Amniotic stem cell (primary cell): ENCODE measurements at regions not wholly inside any gene's neighbourhood (a gene's known extent, or its start where the extent isn't known, plus 50 kb on each side); places are given as distances from the start of the nearest gene placed in this dataset.
A peak's percentile ranks its signal among the peaks of the same experiment; 100 is the strongest.

Source experiments
- DNase-seq: peaks from one replicate; lab custom pipeline; 2025; lab: John Stamatoyannopoulos, UW

GRCh38 chr3:168461793-168462192 lies 366.1 kb upstream of the GOLIM4 start:
- no peak for DNase-seq

- peak; percentile 30 for DNase-seq
These were observed 363.6 kb upstream of the GOLIM4 start for GRCh38 chr3:168459226-168459784.

GRCh38 chr3:168457954-168458539 lies 362.3 kb upstream of the GOLIM4 start:
- DNase-seq, result no peak

- DNase-seq, result no peak
These were observed 360.1 kb upstream of the GOLIM4 start for GRCh38 chr3:168455814-168456213.

- no peak for DNase-seq
These were observed 357.9 kb upstream of the GOLIM4 start for GRCh38 chr3:168453623-168454022.

- DNase-seq, result no peak
These were observed 348.2 kb upstream of the GOLIM4 start for GRCh38 chr3:168443965-168444364.

GRCh38 chr3:168442502-168442901 lies 346.8 kb upstream of the GOLIM4 start:
- no peak for DNase-seq

GRCh38 chr3:168436245-168436724 lies 340.6 kb upstream of the GOLIM4 start:
- no peak for DNase-seq

- DNase-seq, result no peak
These were observed 335.8 kb upstream of the GOLIM4 start for GRCh38 chr3:168431491-168431890.

- DNase-seq, result no peak
These were observed 332.2 kb upstream of the GOLIM4 start for GRCh38 chr3:168427835-168428475.

- DNase-seq, result no peak
These were observed 331.4 kb upstream of the GOLIM4 start for GRCh38 chr3:168427156-168427555.

GRCh38 chr3:168425936-168426595 lies 330.3 kb upstream of the GOLIM4 start:
- DNase-seq, result peak; percentile 8

- DNase-seq, result peak; percentile 53
These were observed 328.5 kb upstream of the GOLIM4 start for GRCh38 chr3:168424059-168424734.

GRCh38 chr3:168422843-168423242 lies 327.1 kb upstream of the GOLIM4 start:
- DNase-seq, result no peak

GRCh38 chr3:168419091-168419490 lies 323.4 kb upstream of the GOLIM4 start:
- no peak for DNase-seq

- DNase-seq, result no peak
These were observed 321.3 kb upstream of the GOLIM4 start for GRCh38 chr3:168417016-168417415.

- no peak for DNase-seq
These were observed 320.7 kb upstream of the GOLIM4 start for GRCh38 chr3:168416446-168416845.

- DNase-seq, result no peak
These were observed 318.4 kb upstream of the GOLIM4 start for GRCh38 chr3:168414149-168414548.

- no peak for DNase-seq
These were observed 311.7 kb upstream of the GOLIM4 start for GRCh38 chr3:168407381-168407780.

- no peak for DNase-seq
These were observed 309.6 kb upstream of the GOLIM4 start for GRCh38 chr3:168405288-168405687.

GRCh38 chr3:168398371-168399025 lies 302.8 kb upstream of the GOLIM4 start:
- peak; percentile 12 for DNase-seq

GRCh38 chr3:168396861-168397260 lies 301.1 kb upstream of the GOLIM4 start:
- no peak for DNase-seq
